Liver (tissue), 8 donors: ENCODE measurements at regions not wholly inside any gene's neighbourhood (a gene's known extent, or its start where the extent isn't known, plus 50 kb on each side); places are given as distances from the start of the nearest gene placed in this dataset.

Experiments
- DNase-seq: peaks from one replicate; pipeline ENCODE4 v3.0.0-alpha.2; 2017; ENCODE audit warnings: low spot score
- H3K27ac ChIP-seq, 2 donors: one replicate each; pipeline ENCODE4 v1.7.0; 2013; ENCODE audit warnings: inconsistent platforms in 2 of 2, low read length in 2 of 2, control low read depth in 1 of 2, low read depth in 1 of 2, mild to moderate bottlenecking in 1 of 2
- H3K27me3 ChIP-seq, 4 donors: one replicate each; pipeline versions ENCODE4 v1.6.1 to v1.7.0; 2013; ENCODE audit warnings: low read length in 3 of 4, inconsistent platforms in 1 of 4, mild to moderate bottlenecking in 1 of 4, moderate library complexity in 1 of 4; ENCODE audit not compliant: control insufficient read depth in 4 of 4, insufficient read depth in 4 of 4
- H3K36me3 ChIP-seq, 4 donors: one replicate each; pipeline versions ENCODE4 v1.6.1 to v1.7.0; 2013; ENCODE audit warnings: low read length in 3 of 4, mild to moderate bottlenecking in 3 of 4, low read depth in 1 of 4, moderate library complexity in 1 of 4; ENCODE audit not compliant: control insufficient read depth in 4 of 4, insufficient read depth in 3 of 4
- H3K4me1 ChIP-seq, 4 donors: one replicate each; pipeline versions ENCODE4 v1.6.1 to v1.7.0; 2013; ENCODE audit warnings: low read length in 3 of 4, mild to moderate bottlenecking in 3 of 4, moderate library complexity in 1 of 4; ENCODE audit not compliant: control insufficient read depth in 4 of 4, insufficient read depth in 4 of 4
- H3K4me3 ChIP-seq, 3 donors: one replicate each; pipeline versions ENCODE4 v1.6.1 to v1.7.0; 2013; ENCODE audit warnings: low read length in 3 of 3, control low read depth in 1 of 3, low read depth in 1 of 3, mild to moderate bottlenecking in 1 of 3
- H3K9ac ChIP-seq, 2 donors: one replicate each; pipeline ENCODE4 v1.7.0; 2013; ENCODE audit warnings: low read length in 2 of 2, mild to moderate bottlenecking in 2 of 2, moderate library complexity in 2 of 2, control low read depth in 1 of 2, low read depth in 1 of 2
- H3K9me3 ChIP-seq, 4 donors: one replicate each; pipeline versions ENCODE4 v1.6.1 to v1.7.0; 2013; ENCODE audit warnings: low read length in 3 of 4; ENCODE audit not compliant: control insufficient read depth in 4 of 4
- ATF3 ChIP-seq: IDR thresholded peaks from 2 replicates; pipeline ENCODE4 v1.6.1; 2016; ENCODE audit warnings: antibody characterized with exemption
- CTCF ChIP-seq: fragments of 150-350 bp; IDR thresholded peaks from 2 replicates; pipeline ENCODE4 v1.5.1; 2017; ENCODE audit warnings: improper control_type of control experiment, low read depth, low read length; ENCODE audit not compliant: missing input control
- EGR1 ChIP-seq, 2 donors: IDR thresholded peaks; 2 replicates each; pipeline ENCODE4 v1.6.1; 2016 to 2018; ENCODE audit warnings: antibody characterized with exemption in 2 of 2, low read depth in 2 of 2
- FOXA1 ChIP-seq: IDR thresholded peaks from 2 replicates; pipeline ENCODE4 v1.6.1; 2016; ENCODE audit warnings: antibody characterized with exemption
- FOXA2 ChIP-seq: IDR thresholded peaks from 2 replicates; pipeline ENCODE4 v1.6.1; 2016; ENCODE audit warnings: antibody characterized with exemption
- GABPA ChIP-seq, 2 donors: IDR thresholded peaks in 1 of 2; conservative IDR thresholded peaks in 1 of 2; 2 replicates each; pipeline ENCODE4 v1.6.1; 2016; ENCODE audit warnings: antibody characterized with exemption in 2 of 2, mild to moderate bottlenecking in 1 of 2, moderate library complexity in 1 of 2
- HNF4A ChIP-seq, 2 donors: conservative IDR thresholded peaks; 2 replicates each; pipeline ENCODE4 v1.6.1; 2016; ENCODE audit warnings: antibody characterized with exemption in 2 of 2, mild to moderate bottlenecking in 2 of 2
- HNF4G ChIP-seq: IDR thresholded peaks from 2 replicates; pipeline ENCODE4 v1.6.1; 2016; ENCODE audit warnings: antibody characterized with exemption
- JUND ChIP-seq, 2 donors: IDR thresholded peaks; 2 replicates each; pipeline ENCODE4 v1.6.1; 2016; ENCODE audit warnings: antibody characterized with exemption in 2 of 2
- MAX ChIP-seq: IDR thresholded peaks from 2 replicates; pipeline ENCODE4 v1.6.1; 2016; ENCODE audit warnings: antibody characterized with exemption
- NR2F2 ChIP-seq: IDR thresholded peaks from 2 replicates; pipeline ENCODE4 v1.6.1; 2016; ENCODE audit warnings: antibody characterized with exemption
- RAD21 ChIP-seq, 2 donors: IDR thresholded peaks; 2 replicates each; pipeline ENCODE4 v1.6.1; 2016; ENCODE audit warnings: antibody characterized with exemption in 2 of 2, mild to moderate bottlenecking in 2 of 2
- REST ChIP-seq: IDR thresholded peaks from 2 replicates; pipeline ENCODE4 v1.6.1; 2016; ENCODE audit warnings: antibody characterized with exemption, mild to moderate bottlenecking
- RXRA ChIP-seq, 2 donors: IDR thresholded peaks; 2 replicates each; pipeline ENCODE4 v1.6.1; 2017 to 2018; ENCODE audit warnings: antibody characterized with exemption in 2 of 2, mild to moderate bottlenecking in 1 of 2
- SP1 ChIP-seq: IDR thresholded peaks from 2 replicates; pipeline ENCODE4 v1.6.1; 2018; ENCODE audit warnings: antibody characterized with exemption, mild to moderate bottlenecking
- TAF1 ChIP-seq: conservative IDR thresholded peaks from 2 replicates; pipeline ENCODE4 v1.6.1; 2016; ENCODE audit warnings: antibody characterized with exemption, mild to moderate bottlenecking
- YY1 ChIP-seq: IDR thresholded peaks from 2 replicates; pipeline ENCODE4 v1.6.1; 2016; ENCODE audit warnings: antibody characterized with exemption, mild to moderate bottlenecking
- ZBTB33 ChIP-seq: IDR thresholded peaks from 2 replicates; pipeline ENCODE4 v1.6.1; 2016; ENCODE audit warnings: antibody characterized with exemption
- WGBS: extraction: QIAGEN DNeasy Blood & Tissue Kit; methylation state at CpG from one replicate; pipeline ENCODE4 v1.1.7; 2013; 5-methylcytosine and 5-hydroxymethylcytosine counted together
- donor health status: healthy.
- donor health status: healthy.
- donor health status: healthy.
- donor health status: healthy.
- donor health status: healthy.

- Histone ChIP-seq H3K27me3 (peaks cover 0 to 6% (median 2%) of the 10 kb centered on the region in 4 donors), H3K9ac (no peak overlapping the region), H3K9me3 (no peaks in the 10 kb centered on the region), H3K4me3 (no peak overlapping the region), H3K36me3 (no peaks in the 10 kb centered on the region), H3K27ac (no peak overlapping the region), H3K4me1 (no peaks in the 10 kb centered on the region)
- DNase-seq, result no peak
- WGBS, result 65% methylated on average over 3 of the region's 3 CpGs
- TF ChIP-seq RAD21 (IDR thresholded peaks at IDR 0.05), result no peak
- TF ChIP-seq REST, result no peak
- no peak for TF ChIP-seq YY1
- no peak for TF ChIP-seq TAF1
- TF ChIP-seq HNF4A (conservative IDR thresholded peaks at IDR 0.05), result no peak
- TF ChIP-seq NR2F2, result no peak
- no peak for TF ChIP-seq GABPA (IDR thresholded peaks at IDR 0.05 in 1 of 2, conservative IDR thresholded peaks at IDR 0.05 in 1 of 2)
- TF ChIP-seq HNF4G, result no peak
- no peak for TF ChIP-seq ATF3
- no peak for TF ChIP-seq JUND (IDR thresholded peaks at IDR 0.05)
- no peak for TF ChIP-seq FOXA2
- no peak for TF ChIP-seq CTCF
- no peak for TF ChIP-seq FOXA1
- no peak for TF ChIP-seq ZBTB33
- TF ChIP-seq SP1, result no peak
- TF ChIP-seq RXRA (IDR thresholded peaks at IDR 0.05), result no peak
- TF ChIP-seq EGR1 (IDR thresholded peaks at IDR 0.05; ENCODE audit: low read depth in 2 of 2), result no peak
- no peak for TF ChIP-seq MAX
These were observed 562.6 kb downstream of the EDEM1 start for GRCh38 chr3:5750091-5750490.
